H9 (cell line): ENCODE measurements at regions not wholly inside any gene's neighbourhood (a gene's known extent, or its start where the extent isn't known, plus 50 kb on each side); places are given as distances from the start of the nearest gene placed in this dataset.

Experiments
- DNase-seq: peaks from one replicate; pipeline ENCODE4 v3.0.0-alpha.2; 2017
- H2AFZ ChIP-seq: one replicate; pipeline ENCODE4 v1.6.1; 2013; ENCODE audit warnings: mild to moderate bottlenecking, low read length, control low read depth, moderate library complexity
- H2AK5ac ChIP-seq: 2 replicates; pipeline ENCODE4 v1.6.1; 2013; ENCODE audit warnings: low read length, control low read depth, mixed read lengths; ENCODE audit not compliant: insufficient read length
- H2BK120ac ChIP-seq: one replicate; pipeline ENCODE4 v1.6.1; 2013; ENCODE audit warnings: low read depth, mild to moderate bottlenecking, low read length, control low read depth, inconsistent platforms; ENCODE audit not compliant: poor library complexity, severe bottlenecking
- H2BK12ac ChIP-seq: 2 replicates; pipeline ENCODE4 v1.6.1; 2013; ENCODE audit warnings: low read length, control low read depth, mixed read lengths, low read depth; ENCODE audit not compliant: insufficient read length
- H2BK15ac ChIP-seq: 2 replicates; pipeline ENCODE4 v1.6.1; 2013; ENCODE audit warnings: low read depth, low read length, control low read depth
- H2BK20ac ChIP-seq: one replicate; pipeline ENCODE4 v1.6.1; 2013; ENCODE audit warnings: low read depth, mild to moderate bottlenecking, low read length, control low read depth, inconsistent platforms; ENCODE audit not compliant: poor library complexity, severe bottlenecking
- H2BK5ac ChIP-seq: 2 replicates; pipeline ENCODE4 v1.6.1; 2013; ENCODE audit warnings: low read length, control low read depth, mixed read lengths; ENCODE audit not compliant: insufficient read length
- H3K14ac ChIP-seq: 2 replicates; pipeline ENCODE4 v1.6.1; 2013; ENCODE audit warnings: low read length, control low read depth; ENCODE audit not compliant: insufficient read depth
- H3K18ac ChIP-seq: 2 replicates; pipeline ENCODE4 v1.6.1; 2013; ENCODE audit warnings: low read depth, mild to moderate bottlenecking, mixed read lengths, low read length, control low read depth; ENCODE audit not compliant: insufficient read length
- H3K23ac ChIP-seq: 2 replicates; pipeline ENCODE4 v1.6.1; 2013; ENCODE audit warnings: low read length, control low read depth, mixed read lengths, low read depth; ENCODE audit not compliant: insufficient read length
- H3K23me2 ChIP-seq: 2 replicates; pipeline ENCODE4 v1.6.1; 2013; ENCODE audit warnings: low read depth, mild to moderate bottlenecking, mixed read lengths, low read length, control low read depth; ENCODE audit not compliant: insufficient read length, poor library complexity, severe bottlenecking
- H3K27ac ChIP-seq: 2 replicates; pipeline ENCODE4 v1.5.1; 2013; ENCODE audit warnings: low read length, control low read depth, mixed read lengths, low read depth; ENCODE audit not compliant: insufficient read length
- H3K27me3 ChIP-seq: 2 replicates; pipeline ENCODE4 v1.6.1; 2013; ENCODE audit warnings: low read length, control low read depth, inconsistent platforms; ENCODE audit not compliant: insufficient read depth
- H3K4ac ChIP-seq: 2 replicates; pipeline ENCODE4 v1.6.1; 2013; ENCODE audit warnings: low read depth, mild to moderate bottlenecking, control low read depth, inconsistent platforms, low read length, moderate library complexity
- H3K4me1 ChIP-seq: 2 replicates; pipeline ENCODE4 v1.6.1; 2013; ENCODE audit warnings: low read length, control low read depth, inconsistent platforms; ENCODE audit not compliant: insufficient read depth
- H3K4me2 ChIP-seq: 2 replicates; pipeline ENCODE4 v1.6.1; 2013; ENCODE audit warnings: low read length, control low read depth, mixed read lengths; ENCODE audit not compliant: insufficient read length, insufficient read depth
- H3K56ac ChIP-seq: 2 replicates; pipeline ENCODE4 v1.6.1; 2013; ENCODE audit warnings: low read depth, mild to moderate bottlenecking, mixed read lengths, low read length, control low read depth; ENCODE audit not compliant: insufficient read length
- H3K79me1 ChIP-seq: 2 replicates; pipeline ENCODE4 v1.6.1; 2013; ENCODE audit warnings: low read depth, mild to moderate bottlenecking, moderate library complexity, low read length, control low read depth, inconsistent platforms; ENCODE audit not compliant: insufficient read depth, poor library complexity, severe bottlenecking
- H3K79me2 ChIP-seq: 2 replicates; pipeline ENCODE4 v1.6.1; 2013; ENCODE audit warnings: low read length, control low read depth, inconsistent platforms; ENCODE audit not compliant: insufficient read depth
- H3K9ac ChIP-seq: 2 replicates; pipeline ENCODE4 v1.6.1; 2013; ENCODE audit warnings: low read length, control low read depth, mixed read lengths; ENCODE audit not compliant: insufficient read length; ENCODE audit errors: extremely low read depth
- H3K9me3 ChIP-seq: one replicate; pipeline ENCODE4 v1.6.1; 2013; ENCODE audit warnings: low read depth, low read length, inconsistent platforms; ENCODE audit not compliant: control insufficient read depth
- H3T11ph ChIP-seq: one replicate; pipeline ENCODE4 v1.6.1; 2013; ENCODE audit warnings: mild to moderate bottlenecking, low read length, control low read depth, inconsistent platforms
- H4K20me1 ChIP-seq: one replicate; pipeline ENCODE4 v1.6.1; 2013; ENCODE audit not compliant: control insufficient read depth, insufficient read length, insufficient read depth
- H4K5ac ChIP-seq: 2 replicates; pipeline ENCODE4 v1.6.1; 2013; ENCODE audit warnings: low read depth, mild to moderate bottlenecking, mixed read lengths, low read length, control low read depth; ENCODE audit not compliant: insufficient read length
- H4K8ac ChIP-seq: replicated peaks from 2 replicates; pipeline ENCODE4 v1.6.1; 2013; ENCODE audit warnings: low read length, control low read depth, mixed read lengths, low read depth; ENCODE audit not compliant: insufficient read length
- H4K91ac ChIP-seq: 2 replicates; pipeline ENCODE4 v1.6.1; 2013; ENCODE audit warnings: low read depth, mild to moderate bottlenecking, moderate library complexity, mixed read lengths, low read length, control low read depth; ENCODE audit not compliant: insufficient read length
- H3K27ac Mint-ChIP-seq, 3 experiments: 2 replicates in 2 of 3; 3 replicates in 1 of 3; pipeline ENCODE4 v1.8.0; 2020 to 2021; ENCODE audit warnings: mixed read lengths in 3 of 3, mild to moderate bottlenecking in 1 of 3, moderate library complexity in 1 of 3
- H3K27me3 Mint-ChIP-seq: 2 replicates; pipeline ENCODE4 v1.8.0; 2021; ENCODE audit warnings: low read depth, mild to moderate bottlenecking, moderate library complexity, mixed read lengths
- H3K36me3 Mint-ChIP-seq, 3 experiments: 2 replicates in 2 of 3; 3 replicates in 1 of 3; pipeline ENCODE4 v1.8.0; 2020 to 2021; ENCODE audit warnings: low read depth in 3 of 3, mixed read lengths in 3 of 3; ENCODE audit not compliant: insufficient read depth in 1 of 3
- H3K4me1 Mint-ChIP-seq, 2 experiments: 2 replicates each; pipeline ENCODE4 v1.8.0; 2020; ENCODE audit warnings: mixed read lengths in 2 of 2
- H3K4me3 Mint-ChIP-seq, 2 experiments: 2 replicates in 1 of 2; 3 replicates in 1 of 2; pipeline ENCODE4 v1.8.0; 2020 to 2021; ENCODE audit warnings: mild to moderate bottlenecking in 2 of 2, mixed read lengths in 2 of 2, moderate library complexity in 1 of 2
- H3K9me3 Mint-ChIP-seq, 2 experiments: 2 replicates in 1 of 2; 3 replicates in 1 of 2; pipeline ENCODE4 v1.8.0; 2020; ENCODE audit warnings: mild to moderate bottlenecking in 2 of 2, mixed read lengths in 2 of 2, moderate library complexity in 1 of 2
- WGBS: extraction: QIAGEN DNeasy Blood & Tissue Kit; methylation state at CpG from one replicate; pipeline ENCODE4 v1.1.7; 2013; ENCODE audit warnings: missing lambda C conversion rate, low lambda C conversion rate, mixed read lengths; ENCODE audit not compliant: insufficient read length; ENCODE audit errors: extremely low coverage; 5-methylcytosine and 5-hydroxymethylcytosine counted together
- TF ChIP-seq, protein P1 (sequence below): fragments of 200-600 bp; sonication (generic); conservative IDR thresholded peaks from 3 replicates; pipeline ENCODE4 v1.8.0; 2021; ENCODE audit warnings: antibody characterized with exemption, mild to moderate bottlenecking

DNA sequence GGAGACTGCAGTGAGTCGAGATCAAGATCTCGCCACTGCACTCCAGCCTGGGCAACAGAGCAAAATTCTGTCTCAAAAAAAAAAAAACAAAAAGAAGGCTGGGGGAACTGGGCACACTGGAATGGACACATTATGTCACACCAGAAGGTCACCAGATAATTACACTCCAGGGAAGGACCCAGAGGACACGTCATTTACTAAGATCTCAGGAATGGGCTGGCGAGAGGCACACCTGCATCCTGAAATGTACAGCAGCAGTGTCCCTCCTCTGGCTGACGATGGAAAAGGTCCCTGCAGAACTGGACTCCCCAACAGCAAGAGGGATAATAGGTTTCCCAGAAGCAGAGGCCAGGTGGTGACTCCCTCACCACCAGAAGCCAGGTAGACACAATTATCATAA, 243.5 kb downstream of the BCL11B start:
- H2BK120ac ChIP-seq, result no peak overlapping the region
- no peak overlapping the region for H4K8ac ChIP-seq
- no peak overlapping the region for H2BK5ac ChIP-seq
- H3K27ac Mint-ChIP-seq, result no peak overlapping the region
- no peak overlapping the region for H3K4me3 Mint-ChIP-seq
- no peak overlapping the region for H4K91ac ChIP-seq
- H3T11ph ChIP-seq, result no peak overlapping the region
- no peak overlapping the region for H2AFZ ChIP-seq
- peaks cover 3 to 12% (median 3%) of the 10 kb centered on the region in 3 experiments; a peak in 4 of 7 replicates for H3K36me3 Mint-ChIP-seq
- no peak overlapping the region for H4K5ac ChIP-seq
- no peak overlapping the region for H3K18ac ChIP-seq
- H3K4me1 Mint-ChIP-seq, result peaks cover 6 to 10% of the 10 kb centered on the region in 2 experiments; a peak in 3 of 4 replicates
- no peak overlapping the region for H3K14ac ChIP-seq
- H3K27me3 ChIP-seq, result no peaks in the 10 kb centered on the region
- H2AK5ac ChIP-seq, result no peak overlapping the region
- H3K27me3 Mint-ChIP-seq, result peaks cover 14% of the 10 kb centered on the region
- no peak overlapping the region for H3K56ac ChIP-seq
- H3K9ac ChIP-seq, result no peak overlapping the region
- WGBS, result no CpG with 5 or more reads among the region's 5 CpGs
- no peak overlapping the region for H2BK20ac ChIP-seq
- no peak for DNase-seq
- H3K9me3 ChIP-seq, result no peaks in the 10 kb centered on the region
- H4K20me1 ChIP-seq, result no peaks in the 10 kb centered on the region
- no peak overlapping the region for H3K27ac ChIP-seq
- no peaks in the 10 kb centered on the region for H3K23me2 ChIP-seq
- TF ChIP-seq, protein P1, sequence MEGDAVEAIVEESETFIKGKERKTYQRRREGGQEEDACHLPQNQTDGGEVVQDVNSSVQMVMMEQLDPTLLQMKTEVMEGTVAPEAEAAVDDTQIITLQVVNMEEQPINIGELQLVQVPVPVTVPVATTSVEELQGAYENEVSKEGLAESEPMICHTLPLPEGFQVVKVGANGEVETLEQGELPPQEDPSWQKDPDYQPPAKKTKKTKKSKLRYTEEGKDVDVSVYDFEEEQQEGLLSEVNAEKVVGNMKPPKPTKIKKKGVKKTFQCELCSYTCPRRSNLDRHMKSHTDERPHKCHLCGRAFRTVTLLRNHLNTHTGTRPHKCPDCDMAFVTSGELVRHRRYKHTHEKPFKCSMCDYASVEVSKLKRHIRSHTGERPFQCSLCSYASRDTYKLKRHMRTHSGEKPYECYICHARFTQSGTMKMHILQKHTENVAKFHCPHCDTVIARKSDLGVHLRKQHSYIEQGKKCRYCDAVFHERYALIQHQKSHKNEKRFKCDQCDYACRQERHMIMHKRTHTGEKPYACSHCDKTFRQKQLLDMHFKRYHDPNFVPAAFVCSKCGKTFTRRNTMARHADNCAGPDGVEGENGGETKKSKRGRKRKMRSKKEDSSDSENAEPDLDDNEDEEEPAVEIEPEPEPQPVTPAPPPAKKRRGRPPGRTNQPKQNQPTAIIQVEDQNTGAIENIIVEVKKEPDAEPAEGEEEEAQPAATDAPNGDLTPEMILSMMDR, result no peak
- H2BK12ac ChIP-seq, result no peak overlapping the region
- H2BK15ac ChIP-seq, result no peak overlapping the region
- H3K79me1 ChIP-seq, result no peaks in the 10 kb centered on the region
- no peaks in the 10 kb centered on the region for H3K79me2 ChIP-seq
- no peak overlapping the region for H3K4me2 ChIP-seq
- H3K23ac ChIP-seq, result no peak overlapping the region
- H3K9me3 Mint-ChIP-seq, result peaks cover 12 to 13% of the 10 kb centered on the region in 2 experiments
- H3K4me1 ChIP-seq, result no peaks in the 10 kb centered on the region
- no peak overlapping the region for H3K4ac ChIP-seq
